K562 (cell line): ENCODE measurements at regions not wholly inside any gene's neighbourhood (a gene's known extent, or its start where the extent isn't known, plus 50 kb on each side); places are given as distances from the start of the nearest gene placed in this dataset.

Experiments used
- ATAC-seq: fragments of 200-7000 bp; cut with Tn5 transposase; 3 replicates; pipeline ENCODE4 v1.9.1; 2020; ENCODE audit warnings: moderate library complexity
- BruUV-seq: library from RNA; stranded (reverse); fragments of 400-500 nt; replicated peaks from 2 replicates; lab custom pipeline; 2021; lab: Mats Ljungman, UMichigan
- CTCF ChIA-PET: fragments of 300-600 bp; formaldehyde crosslinking; extraction: SDS; loops from one replicate; lab custom pipeline; 2021; ENCODE audit warnings: low intra/inter-chr PET ratio; lab: Yijun Ruan, JAX
- POLR2A ChIA-PET: fragments of 300-600, 350-650 bp; sonication (Branson Sonifier 250); formaldehyde crosslinking; extraction: SDS; loops from one replicate; lab custom pipeline; 2021; ENCODE audit warnings: antibody characterized with exemption, inconsistent platforms; lab: Yijun Ruan, JAX
- DNase-seq, 4 experiments: peaks; one replicate each; pipeline versions ENCODE4 v3.0.0 to v3.0.0-alpha.2; 2011 to 2018; ENCODE audit warnings: low spot score in 3 of 4, mixed read lengths in 3 of 4; ENCODE audit errors: extremely low read depth in 1 of 4
- FAIRE-seq: peaks from 2 replicates; lab custom pipeline; 2011; peaks lifted over from hg19 to GRCh38; lab: Jason Lieb, UNC
- H2AFZ ChIP-seq: 2 replicates; pipeline ENCODE4 v1.6.0; 2011; ENCODE audit warnings: low read depth, low read length, control low read depth, inconsistent platforms
- H3K27ac ChIP-seq: fragments of 200-600 bp; 3 replicates; pipeline ENCODE4 v1.8.0; 2011; ENCODE audit warnings: low read depth, mild to moderate bottlenecking, control low read depth, inconsistent platforms, low read length, moderate library complexity, mixed read lengths; ENCODE audit errors: extremely low read depth
- H3K27me3 ChIP-seq, 2 experiments: fragments of 300-600 bp in 1 of 2; 2 replicates in 1 of 2; 3 replicates in 1 of 2; pipeline versions ENCODE4 v1.6.0 to v1.8.0; 2011; ENCODE audit warnings: inconsistent platforms in 2 of 2, low read length in 2 of 2, mild to moderate bottlenecking in 1 of 2, mixed read lengths in 1 of 2, moderate library complexity in 1 of 2; ENCODE audit not compliant: control insufficient read depth in 2 of 2, insufficient read depth in 2 of 2
- H3K36me3 ChIP-seq: fragments of 300-600 bp; 3 replicates; pipeline ENCODE4 v1.8.0; 2011; ENCODE audit warnings: mild to moderate bottlenecking, low read length, inconsistent platforms; ENCODE audit not compliant: control insufficient read depth, insufficient read depth
- H3K4me1 ChIP-seq, 2 experiments: fragments of 200-600 bp in 1 of 2; replicated peaks in 1 of 2; 2 replicates in 1 of 2; 3 replicates in 1 of 2; pipeline versions ENCODE4 v1.5.1 to v1.8.0; 2011; ENCODE audit warnings: inconsistent platforms in 2 of 2, low read length in 2 of 2, mild to moderate bottlenecking in 1 of 2, mixed read lengths in 1 of 2, moderate library complexity in 1 of 2; ENCODE audit not compliant: control insufficient read depth in 2 of 2, insufficient read depth in 2 of 2
- H3K4me2 ChIP-seq: 2 replicates; pipeline ENCODE4 v1.6.1; 2011; ENCODE audit warnings: low read length, control low read depth, inconsistent platforms, mixed read lengths; ENCODE audit not compliant: insufficient read depth
- H3K4me3 ChIP-seq: fragments of 200-600 bp; sonication (generic), shearing (Covaris generic); 2 replicates; pipeline ENCODE4 v1.5.1; 2016; ENCODE audit warnings: control low read depth, inconsistent platforms
- H3K79me2 ChIP-seq: fragments of 200-600 bp; 3 replicates; pipeline ENCODE4 v1.8.0; 2011; ENCODE audit warnings: low read length, inconsistent platforms; ENCODE audit not compliant: control insufficient read depth, insufficient read depth
- H3K9ac ChIP-seq, 2 experiments: 2 replicates each; pipeline versions ENCODE4 v1.6.0 to v1.6.1; 2011; ENCODE audit warnings: low read depth in 2 of 2, low read length in 2 of 2, control low read depth in 1 of 2, inconsistent platforms in 1 of 2, mild to moderate bottlenecking in 1 of 2, mixed read lengths in 1 of 2; ENCODE audit not compliant: insufficient read depth in 1 of 2
- H3K9me1 ChIP-seq: one replicate; pipeline ENCODE4 v1.6.0; 2011; ENCODE audit warnings: inconsistent platforms, mild to moderate bottlenecking, low read length, moderate library complexity; ENCODE audit not compliant: control insufficient read depth, insufficient read depth
- H3K9me3 ChIP-seq: replicated peaks from 2 replicates; pipeline ENCODE4 v1.5.1; 2011; ENCODE audit warnings: low read depth, low read length, inconsistent platforms; ENCODE audit not compliant: control insufficient read depth, insufficient read depth
- H4K20me1 ChIP-seq: replicated peaks from 2 replicates; pipeline ENCODE4 v1.6.1; 2011; ENCODE audit warnings: low read length, inconsistent platforms, mixed read lengths; ENCODE audit not compliant: control insufficient read depth, insufficient read depth
- EWSR1 ChIP-seq: fragments of 450-650 bp; IDR thresholded peaks from 2 replicates; pipeline ENCODE4 v1.6.1; 2018; ENCODE audit warnings: borderline replicate concordance, mild to moderate bottlenecking, low read depth, moderate library complexity; ENCODE audit not compliant: partially characterized antibody
- KLF16 ChIP-seq: IDR thresholded peaks from 2 replicates; pipeline ENCODE4 v1.6.1; 2016; ENCODE audit warnings: antibody characterized with exemption
- NCOA2 ChIP-seq, 2 experiments: fragments of 450-650 bp; IDR thresholded peaks; 2 replicates each; pipeline ENCODE4 v1.6.1; 2018; ENCODE audit warnings: mild to moderate bottlenecking in 2 of 2, moderate library complexity in 1 of 2; ENCODE audit not compliant: partially characterized antibody in 2 of 2
- PBX2 ChIP-seq, 2 experiments: IDR thresholded peaks in 1 of 2; conservative IDR thresholded peaks in 1 of 2; 2 replicates each; pipeline ENCODE4 v1.6.1; 2016; ENCODE audit warnings: low read depth in 2 of 2, mild to moderate bottlenecking in 1 of 2, missing compliant biosample characterization in 1 of 2, missing genetic modification characterization in 1 of 2, moderate library complexity in 1 of 2
- SIRT6 ChIP-seq: IDR thresholded peaks from one replicate; pipeline ENCODE4 v1.6.1; 2012; ENCODE audit warnings: low read depth, mild to moderate bottlenecking, control low read depth, inconsistent platforms, low read length, moderate library complexity
- SMARCA4 ChIP-seq: fragments of 450-650 bp; IDR thresholded peaks from 2 replicates; pipeline ENCODE4 v1.6.1; 2016
- USF1 ChIP-seq: sonication (generic); formaldehyde crosslinking; IDR thresholded peaks from 2 replicates; pipeline ENCODE4 v1.9.0; 2022; ENCODE audit warnings: mild to moderate bottlenecking, missing genetic modification reagents
- ZNF174 ChIP-seq: fragments of 250-450 bp; sonication (Bioruptor Pico); IDR thresholded peaks from 2 replicates; pipeline ENCODE4 v1.4.0; 2020; ENCODE audit warnings: mild to moderate bottlenecking
- ZNF347 ChIP-seq: fragments of 450-650 bp; formaldehyde crosslinking; IDR thresholded peaks from 2 replicates; pipeline ENCODE4 v1.4.0; 2020; ENCODE audit warnings: low read depth, mild to moderate bottlenecking, moderate library complexity
- ZNF639 ChIP-seq, 2 experiments: fragments of 200-800 bp in 1 of 2; sonication (Bioruptor generic) in 1 of 2; sonication (generic) in 1 of 2; formaldehyde crosslinking in 1 of 2; IDR thresholded peaks in 1 of 2; conservative IDR thresholded peaks in 1 of 2; 2 replicates each; pipeline versions ENCODE4 v1.5.0 to v1.6.1; 2016 to 2020; ENCODE audit warnings: missing compliant biosample characterization in 1 of 2, missing genetic modification characterization in 1 of 2, missing genetic modification reagents in 1 of 2
- WGBS: fragments of 100-300 bp; shearing (Covaris generic); methylation state at CpG from one replicate; pipeline ENCODE4 v1.1.6; 2016; ENCODE audit warnings: low coverage, mixed read lengths; ENCODE audit not compliant: insufficient coverage; ENCODE audit errors: missing lambda C conversion rate; 5-methylcytosine and 5-hydroxymethylcytosine counted together
- in situ Hi-C: fragments of 300-500 bp; cut with MboI; formaldehyde crosslinking; loops from 4 replicates; pipeline ENCODE4 v1.15.0; 2018; ENCODE audit warnings: inconsistent platforms, mixed read lengths
- intact Hi-C: fragments of 100-400 bp; cut with micrococcal nuclease; formaldehyde crosslinking; loops from 2 replicates; pipeline ENCODE4 v1.14.2; 2022

GRCh38 chr12:92465786-92466295 lies 236.9 kb upstream of the PLEKHG7 start:
- H3K4me2 ChIP-seq, result no peak overlapping the region
- in situ Hi-C loops (no loop called here), intact Hi-C loops (loop anchor here (5.0 kb wide), 1 partner anchor 64 kb away; no protein-coding TSS in a partner anchor)
- POLR2A ChIA-PET, result no interaction called here
- no peaks in the 10 kb centered on the region for H3K9me3 ChIP-seq
- FAIRE-seq, result no peak
- no peaks in the 10 kb centered on the region for H3K36me3 ChIP-seq
- no peak for ATAC-seq
- H3K9me1 ChIP-seq, result no peaks in the 10 kb centered on the region
- DNase-seq, result no peak
- H4K20me1 ChIP-seq, result no peaks in the 10 kb centered on the region
- WGBS, result 81% methylated on average over 9 of the region's 9 CpGs
- TF ChIP-seq SMARCA4 (no peak), ZNF347 (no peak)
- H3K9ac ChIP-seq, result no peak overlapping the region
- no peak overlapping the region for H3K4me3 ChIP-seq
- no TSS peak for BruUV-seq
- H3K79me2 ChIP-seq, result no peaks in the 10 kb centered on the region
- H3K27ac ChIP-seq, result no peak overlapping the region
- CTCF ChIA-PET, result interaction anchor here (0.6 kb wide), 1 partner anchor 74 kb away, joined by 3 read pairs; no protein-coding TSS in a partner anchor
- no peak overlapping the region for H2AFZ ChIP-seq
- H3K4me1 ChIP-seq, result peaks cover 0 to 10% of the 10 kb centered on the region in 2 experiments; a peak in 3 of 5 replicates
- no peaks in the 10 kb centered on the region for H3K27me3 ChIP-seq

- H3K9ac ChIP-seq, result no peak overlapping the region
- in situ Hi-C loops (no loop called here), intact Hi-C loops (loop anchor here (5.0 kb wide), 1 partner anchor 63 kb away; no protein-coding TSS in a partner anchor)
- POLR2A ChIA-PET, result no interaction called here
- no peak overlapping the region for H2AFZ ChIP-seq
- peaks cover 0 to 10% of the 10 kb centered on the region in 2 experiments; a peak in 3 of 5 replicates for H3K4me1 ChIP-seq
- H3K4me3 ChIP-seq, result no peak overlapping the region
- H3K4me2 ChIP-seq, result no peak overlapping the region
- H3K79me2 ChIP-seq, result no peaks in the 10 kb centered on the region
- H3K9me1 ChIP-seq, result no peaks in the 10 kb centered on the region
- 43% methylated on average over 3 of the region's 3 CpGs for WGBS
- H3K36me3 ChIP-seq, result no peaks in the 10 kb centered on the region
- no peaks in the 10 kb centered on the region for H3K9me3 ChIP-seq
- no peak for FAIRE-seq
- DNase-seq, result no peak
- no peak for ATAC-seq
- no TSS peak for BruUV-seq
- H4K20me1 ChIP-seq, result no peaks in the 10 kb centered on the region
- no peak overlapping the region for H3K27ac ChIP-seq
- CTCF ChIA-PET, result no interaction called here
- TF ChIP-seq NCOA2 (IDR thresholded peaks at IDR 0.05; ENCODE audit: partially characterized antibody in 2 of 2) (no peak), PBX2 (CRISPR knock-in tag; IDR thresholded peaks at IDR 0.05; ENCODE audit: low read depth) (no peak), PBX2 (tag; conservative IDR thresholded peaks at IDR 0.05; ENCODE audit: low read depth) (no peak), ZNF174 (CRISPR knock-in tag) (no peak), ZNF639 (CRISPR knock-in tag; conservative IDR thresholded peaks at IDR 0.05 in 1 of 2, IDR thresholded peaks at IDR 0.05 in 1 of 2) (no peak), EWSR1 (no peak), USF1 (CRISPR knock-in tag) (no peak), KLF16 (no peak), SIRT6 (no peak)
- H3K27me3 ChIP-seq, result no peaks in the 10 kb centered on the region
These were observed 237.9 kb upstream of the PLEKHG7 start for GRCh38 chr12:92464911-92465310.
